HG03442 (cell line): ENCODE measurements at regions not wholly inside any gene's neighbourhood (a gene's known extent, or its start where the extent isn't known, plus 50 kb on each side); places are given as distances from the start of the nearest gene placed in this dataset.
"Not testable (repeated sequence)": the region's sequence is repeated elsewhere in the genome, so short reads cannot be mapped to it uniquely, and the experiment has no call there.

Experiments
- ATAC-seq: cut with Tn5 transposase; IDR thresholded peaks from one replicate; pipeline ENCODE4 v1.9.1; 2021; ENCODE audit warnings: mild to moderate bottlenecking, moderate library complexity; ENCODE audit not compliant: unreplicated experiment

- not testable (repeated sequence) for ATAC-seq
Measured at GRCh38 chr1:120609015-120609573, 114.7 kb upstream of the NBPF26 start.

GRCh38 chr1:120609834-120610233 is 113.9 kb upstream of the NBPF26 start:
- not testable (repeated sequence) for ATAC-seq

- not testable (repeated sequence) for ATAC-seq
Measured at GRCh38 chr1:120614931-120615639, 108.7 kb upstream of the NBPF26 start.

- ATAC-seq: not testable (repeated sequence)
Measured at GRCh38 chr1:120617493-120617892, 106.3 kb upstream of the NBPF26 start.

- not testable (repeated sequence) for ATAC-seq
Measured at GRCh38 chr1:120619867-120620692, 103.7 kb upstream of the NBPF26 start.

- ATAC-seq: not testable (repeated sequence)
Measured at GRCh38 chr1:120620693-120620969, 103.1 kb upstream of the NBPF26 start.

- ATAC-seq: not testable (repeated sequence)
Measured at GRCh38 chr1:120621278-120621677, 102.5 kb upstream of the NBPF26 start.

- not testable (repeated sequence) for ATAC-seq
Measured at GRCh38 chr1:120623539-120623938, 100.2 kb upstream of the NBPF26 start.

GRCh38 chr1:120624565-120625064 is 99.1 kb upstream of the NBPF26 start:
- ATAC-seq: not testable (repeated sequence)

GRCh38 chr1:120629832-120630455 is 93.8 kb upstream of the NBPF26 start:
- not testable (repeated sequence) for ATAC-seq

- not testable (repeated sequence) for ATAC-seq
Measured at GRCh38 chr1:120634816-120635806, 88.6 kb upstream of the NBPF26 start.

GRCh38 chr1:120640261-120641013 is 83.3 kb upstream of the NBPF26 start:
- not testable (repeated sequence) for ATAC-seq

GRCh38 chr1:120641014-120641302 is 82.8 kb upstream of the NBPF26 start:
- ATAC-seq: not testable (repeated sequence)

- not testable (repeated sequence) for ATAC-seq
Measured at GRCh38 chr1:120647182-120647581, 76.6 kb upstream of the NBPF26 start.

GRCh38 chr1:120648915-120649623 is 74.7 kb upstream of the NBPF26 start:
- ATAC-seq: not testable (repeated sequence)

- ATAC-seq: not testable (repeated sequence)
Measured at GRCh38 chr1:120649730-120650129, 74.0 kb upstream of the NBPF26 start.

GRCh38 chr1:120654114-120654513 is 69.6 kb upstream of the NBPF26 start:
- not testable (repeated sequence) for ATAC-seq

- not testable (repeated sequence) for ATAC-seq
Measured at GRCh38 chr1:120655394-120655793, 68.4 kb upstream of the NBPF26 start.

GRCh38 chr1:120656116-120656515 is 67.6 kb upstream of the NBPF26 start:
- ATAC-seq: not testable (repeated sequence)
